CD14-positive monocyte (primary cell): ENCODE measurements at regions not wholly inside any gene's neighbourhood (a gene's known extent, or its start where the extent isn't known, plus 50 kb on each side); places are given as distances from the start of the nearest gene placed in this dataset.

Source experiments
- DNase-seq, 3 donors: peaks; one replicate each; pipeline ENCODE4 v3.0.0-alpha.2; 2011 to 2022
- H2AFZ ChIP-seq: 2 replicates; pipeline ENCODE4 v1.6.0; 2012; ENCODE audit warnings: mild to moderate bottlenecking, low read depth, low read length, inconsistent platforms; ENCODE audit not compliant: insufficient read depth, poor library complexity, severe bottlenecking
- H3K27ac ChIP-seq, 2 donors: 1 replicate in 1 of 2; 2 replicates in 1 of 2; pipeline ENCODE4 v1.5.1; 2012 to 2013; ENCODE audit warnings: low read length in 2 of 2, control low read depth in 1 of 2, inconsistent platforms in 1 of 2, low read depth in 1 of 2, mild to moderate bottlenecking in 1 of 2
- H3K27me3 ChIP-seq, 2 donors: one replicate each; pipeline versions ENCODE4 v1.6.0 to v1.6.1; 2011 to 2013; ENCODE audit warnings: low read length in 2 of 2; ENCODE audit not compliant: control insufficient read depth in 2 of 2, insufficient read depth in 2 of 2
- H3K36me3 ChIP-seq, 2 donors: replicated peaks in 1 of 2; 1 replicate in 1 of 2; 2 replicates in 1 of 2; pipeline versions ENCODE4 v1.5.1 to v1.6.1; 2012 to 2013; ENCODE audit warnings: low read length in 2 of 2, control low read depth in 1 of 2, inconsistent platforms in 1 of 2, mild to moderate bottlenecking in 1 of 2; ENCODE audit not compliant: insufficient read depth in 2 of 2, control insufficient read depth in 1 of 2
- H3K4me1 ChIP-seq, 2 donors: 1 replicate in 1 of 2; 2 replicates in 1 of 2; pipeline versions ENCODE4 v1.5.1 to v1.6.1; 2012 to 2013; ENCODE audit warnings: low read length in 2 of 2, control low read depth in 1 of 2, inconsistent platforms in 1 of 2, mild to moderate bottlenecking in 1 of 2, moderate library complexity in 1 of 2; ENCODE audit not compliant: insufficient read depth in 2 of 2, control insufficient read depth in 1 of 2
- H3K4me2 ChIP-seq: replicated peaks from 2 replicates; pipeline ENCODE3; 2012; ENCODE audit warnings: low read length, moderate library complexity, mild to moderate bottlenecking; ENCODE audit not compliant: poor library complexity, severe bottlenecking; ENCODE audit errors: extremely low read depth
- H3K4me3 ChIP-seq, 3 experiments: fragments of 200-600 bp in 1 of 3; sonication (generic) in 1 of 3; replicated peaks in 1 of 3; 1 replicate in 2 of 3; 2 replicates in 1 of 3; pipeline ENCODE4 v1.5.1; 2011 to 2013; ENCODE audit warnings: low read length in 3 of 3, mild to moderate bottlenecking in 3 of 3, control low read depth in 2 of 3, low read depth in 2 of 3, inconsistent platforms in 1 of 3, moderate library complexity in 1 of 3
- H3K79me2 ChIP-seq: 2 replicates; pipeline ENCODE4 v1.6.0; 2012; ENCODE audit warnings: mild to moderate bottlenecking, control low read depth, inconsistent platforms, low read length, moderate library complexity; ENCODE audit not compliant: insufficient read depth
- H3K9ac ChIP-seq: 2 replicates; pipeline ENCODE4 v1.6.0; 2017; ENCODE audit warnings: low read length, mild to moderate bottlenecking; ENCODE audit not compliant: insufficient read depth, poor library complexity, severe bottlenecking
- H3K9me3 ChIP-seq, 2 donors: replicated peaks in 1 of 2; 1 replicate in 1 of 2; 2 replicates in 1 of 2; pipeline versions ENCODE4 v1.5.1 to v1.6.1; 2012 to 2013; ENCODE audit warnings: low read length in 2 of 2, control low read depth in 1 of 2; ENCODE audit not compliant: control insufficient read depth in 1 of 2, insufficient read depth in 1 of 2
- H4K20me1 ChIP-seq: 2 replicates; pipeline ENCODE4 v1.6.0; 2012; ENCODE audit warnings: mild to moderate bottlenecking, low read length, control low read depth, moderate library complexity; ENCODE audit not compliant: insufficient read depth
- H3K27ac Mint-ChIP-seq, 7 donors: one replicate each; pipeline ENCODE4 v1.8.0; 2020; ENCODE audit warnings: mild to moderate bottlenecking in 7 of 7, mixed read lengths in 7 of 7, moderate library complexity in 6 of 7, inconsistent platforms in 2 of 7
- H3K27me3 Mint-ChIP-seq, 3 donors: one replicate each; pipeline ENCODE4 v1.8.0; 2021 to 2022; ENCODE audit warnings: low read depth in 3 of 3, mild to moderate bottlenecking in 3 of 3, mixed read lengths in 3 of 3, moderate library complexity in 3 of 3, inconsistent platforms in 1 of 3
- H3K36me3 Mint-ChIP-seq, 2 donors: one replicate each; pipeline ENCODE4 v1.8.0; 2020; ENCODE audit warnings: mixed read lengths in 2 of 2, inconsistent platforms in 1 of 2, mild to moderate bottlenecking in 1 of 2
- H3K4me1 Mint-ChIP-seq: one replicate; pipeline ENCODE4 v1.8.0; 2020; ENCODE audit warnings: mild to moderate bottlenecking, mixed read lengths
- H3K4me3 Mint-ChIP-seq, 2 donors: one replicate each; pipeline ENCODE4 v1.8.0; 2020; ENCODE audit warnings: mild to moderate bottlenecking in 2 of 2, mixed read lengths in 2 of 2, moderate library complexity in 1 of 2
- H3K9me3 Mint-ChIP-seq, 7 donors: one replicate each; pipeline ENCODE4 v1.8.0; 2020 to 2022; ENCODE audit warnings: mixed read lengths in 7 of 7, mild to moderate bottlenecking in 6 of 7, moderate library complexity in 6 of 7, inconsistent platforms in 2 of 7
- CTCF ChIP-seq: fragments of 200-600 bp; IDR thresholded peaks from one replicate; pipeline ENCODE4 v1.8.0; 2022; ENCODE audit warnings: antibody characterized with exemption, mild to moderate bottlenecking
- WGBS: methylation state at CpG from one replicate; pipeline ENCODE4 v1.1.5; 2013; ENCODE audit warnings: missing lambda C conversion rate; ENCODE audit not compliant: insufficient coverage; 5-methylcytosine and 5-hydroxymethylcytosine counted together
- intact Hi-C, 2 donors: fragments of 100-400 bp; cut with micrococcal nuclease; formaldehyde crosslinking; loops; one replicate each; pipeline versions ENCODE4 v1.15.0 to v1.15.1; 2023

GRCh38 chr11:127568891-127569290, 568.3 kb upstream of the KIRREL3 start:
- no peaks in the 10 kb centered on the region for H3K4me1 ChIP-seq
- H3K4me2 ChIP-seq = no peak overlapping the region
- no peak overlapping the region for H3K27ac ChIP-seq
- WGBS = no CpG with 5 or more reads among the region's 3 CpGs
- no peak overlapping the region for H3K27ac Mint-ChIP-seq
- H3K27me3 ChIP-seq = no peaks in the 10 kb centered on the region
- DNase-seq = no peak
- H4K20me1 ChIP-seq = no peaks in the 10 kb centered on the region
- H3K4me1 Mint-ChIP-seq = no peaks in the 10 kb centered on the region
- H3K4me3 Mint-ChIP-seq = no peak overlapping the region
- no peaks in the 10 kb centered on the region for H3K79me2 ChIP-seq
- peaks cover 0 to 5% (median 0%) of the 10 kb centered on the region in 7 donors for H3K9me3 Mint-ChIP-seq
- no peaks in the 10 kb centered on the region for H3K36me3 ChIP-seq
- no peaks in the 10 kb centered on the region for H3K36me3 Mint-ChIP-seq
- H3K9me3 ChIP-seq = no peaks in the 10 kb centered on the region
- no peak overlapping the region for H2AFZ ChIP-seq
- no peak for TF ChIP-seq CTCF
- intact Hi-C loops = no loop called here
- H3K4me3 ChIP-seq = no peak overlapping the region
- H3K9ac ChIP-seq = no peak overlapping the region
- H3K27me3 Mint-ChIP-seq = no peaks in the 10 kb centered on the region

DNA sequence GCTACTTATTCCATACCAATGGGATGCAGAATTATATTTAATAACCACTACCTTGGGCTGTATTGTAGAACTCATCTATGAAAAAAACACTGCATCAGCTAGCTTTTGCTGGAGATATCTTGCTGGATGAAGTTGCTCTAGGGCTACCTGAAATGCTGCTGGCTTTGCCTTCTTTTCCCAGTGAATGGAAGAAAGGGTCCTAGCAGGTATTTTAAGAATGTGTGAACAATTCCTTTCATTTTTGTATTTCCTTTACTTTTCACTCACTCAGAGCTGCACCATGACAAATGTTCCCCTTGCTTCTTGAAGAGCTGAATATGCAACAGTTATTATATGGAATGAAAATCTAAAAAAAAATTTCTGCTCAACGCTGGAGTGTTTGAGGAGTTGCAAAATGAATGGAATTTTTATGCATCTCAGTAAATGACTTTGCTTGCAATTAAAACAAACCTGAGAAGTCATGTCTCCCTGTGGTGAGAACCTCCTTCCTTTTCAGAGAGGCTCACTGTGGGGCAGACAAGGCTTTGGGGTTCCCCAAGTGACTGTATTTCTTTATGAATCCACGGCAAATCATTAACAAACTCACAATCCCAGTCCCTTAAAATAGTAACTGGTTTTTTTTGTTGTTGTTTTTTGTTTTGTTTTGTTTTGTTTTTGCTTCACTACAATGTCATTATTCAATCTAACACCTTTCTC, 566.8 kb upstream of the KIRREL3 start:
- Histone ChIP-seq H3K79me2 (no peaks in the 10 kb centered on the region), H3K27ac (no peak overlapping the region), H3K4me1 (no peaks in the 10 kb centered on the region), H3K36me3 (no peaks in the 10 kb centered on the region), H4K20me1 (no peaks in the 10 kb centered on the region), H3K9ac (no peak overlapping the region), H2AFZ (no peak overlapping the region), H3K4me3 (no peak overlapping the region), H3K9me3 (no peaks in the 10 kb centered on the region), H3K27me3 (no peaks in the 10 kb centered on the region), H3K4me2 (no peak overlapping the region)
- no peak for TF ChIP-seq CTCF
- no peaks in the 10 kb centered on the region for H3K36me3 Mint-ChIP-seq
- no peaks in the 10 kb centered on the region for H3K4me1 Mint-ChIP-seq
- H3K27me3 Mint-ChIP-seq = no peaks in the 10 kb centered on the region
- H3K9me3 Mint-ChIP-seq = peaks cover 0 to 5% (median 0%) of the 10 kb centered on the region in 7 donors
- no peak overlapping the region for H3K4me3 Mint-ChIP-seq
- WGBS = 80% methylated on average over 1 of the region's 2 CpGs
- intact Hi-C loops = no loop called here
- no peak for DNase-seq
- no peak overlapping the region for H3K27ac Mint-ChIP-seq
